GM21723 (cell line): ENCODE measurements at regions not wholly inside any gene's neighbourhood (a gene's known extent, or its start where the extent isn't known, plus 50 kb on each side); places are given as distances from the start of the nearest gene placed in this dataset.

Source experiments
- ATAC-seq: cut with Tn5 transposase; IDR thresholded peaks from one replicate; pipeline ENCODE4 v1.9.1; 2021; ENCODE audit warnings: mild to moderate bottlenecking, moderate library complexity; ENCODE audit not compliant: unreplicated experiment

GRCh38 chr6:25217302-25217701 is 61.9 kb upstream of the CARMIL1 start:
- no peak for ATAC-seq

GRCh38 chr6:25217829-25218228 is 61.3 kb upstream of the CARMIL1 start:
- no peak for ATAC-seq

- ATAC-seq: no peak
These were observed 60.8 kb upstream of the CARMIL1 start for GRCh38 chr6:25218346-25218745.

GRCh38 chr6:25219216-25219916 is 59.8 kb upstream of the CARMIL1 start:
- ATAC-seq: no peak

- no peak for ATAC-seq
These were observed 59.3 kb upstream of the CARMIL1 start for GRCh38 chr6:25219917-25220278.

DNA sequence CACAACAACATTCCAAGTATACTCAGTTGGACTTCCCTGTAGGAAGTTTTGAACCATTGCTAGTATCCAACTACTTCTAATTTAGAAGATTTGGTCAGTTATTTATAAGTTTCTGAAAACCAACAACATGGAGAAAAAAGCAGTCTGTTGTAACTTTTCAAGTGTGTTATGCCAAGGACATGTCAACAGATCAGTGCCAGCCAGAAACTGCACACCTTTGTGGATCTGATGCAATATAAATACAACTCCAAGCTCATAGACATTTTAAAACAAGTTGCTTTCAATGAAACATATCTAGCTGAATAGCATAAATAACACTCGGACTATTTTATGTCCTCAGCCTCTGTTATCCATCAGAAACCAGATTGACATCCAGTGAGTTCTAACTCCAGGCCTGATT is 58.3 kb upstream of the CARMIL1 start:
- no peak for ATAC-seq

DNA sequence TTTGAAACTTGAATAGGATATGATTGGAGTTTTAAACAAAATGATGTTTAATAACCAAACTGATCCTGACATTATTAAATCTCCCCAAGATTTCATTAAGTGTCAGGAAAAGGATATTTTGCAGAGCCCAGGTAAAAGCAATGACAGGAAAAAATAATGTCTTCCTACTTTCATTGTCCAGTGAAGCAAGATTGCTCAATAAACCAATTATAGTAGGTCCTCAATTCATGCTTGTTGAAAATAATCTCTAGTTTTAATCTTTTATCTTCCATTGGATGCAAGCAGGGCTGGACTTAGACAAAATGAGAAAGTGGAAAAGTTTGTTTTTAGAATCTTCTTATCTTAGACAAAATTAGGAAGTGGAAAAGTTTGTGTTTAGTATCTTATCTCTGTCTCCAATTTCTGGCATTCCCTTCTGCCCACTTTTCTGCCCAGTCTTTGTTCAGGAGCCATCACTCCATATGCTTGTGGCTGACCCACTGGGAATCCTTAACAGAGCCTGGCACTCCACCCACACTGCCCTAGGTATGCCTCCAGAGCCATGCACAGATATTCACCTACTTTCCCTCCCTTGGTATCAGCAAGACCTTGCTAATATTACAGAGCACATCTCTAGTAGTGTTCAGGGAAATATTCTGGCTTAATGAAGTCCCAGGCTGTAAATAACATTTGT is 57.0 kb upstream of the CARMIL1 start:
- no peak for ATAC-seq

DNA sequence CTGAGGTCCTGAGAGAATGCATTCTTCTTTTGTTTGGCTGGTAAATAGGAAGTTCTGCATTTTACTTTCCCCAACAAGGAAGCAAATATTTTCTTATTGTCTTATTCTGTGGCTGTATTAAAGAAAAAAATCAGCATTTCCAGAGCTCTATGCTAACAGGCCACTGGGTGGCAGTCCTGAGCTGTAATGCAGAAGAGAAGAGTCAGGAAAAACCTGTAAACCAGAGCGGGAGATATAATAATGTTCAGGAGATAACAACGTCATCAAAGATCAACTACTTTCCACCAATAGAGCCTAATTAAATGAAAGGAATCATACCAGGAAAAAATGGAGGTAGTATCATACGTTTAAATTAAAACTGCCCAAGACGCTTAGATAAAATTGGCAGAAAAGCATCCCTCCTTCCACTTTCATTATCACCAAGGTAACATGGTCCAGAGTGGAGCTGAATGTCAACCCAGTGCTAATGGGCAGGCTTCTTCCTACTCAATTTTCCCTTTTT is 55.6 kb upstream of the CARMIL1 start:
- ATAC-seq: peak; percentile 62

- ATAC-seq: no peak
These were observed 54.9 kb upstream of the CARMIL1 start for GRCh38 chr6:25224242-25224641.

- ATAC-seq: no peak
These were observed 51.3 kb upstream of the CARMIL1 start for GRCh38 chr6:25227854-25228253.
